Adrenal gland (tissue), 5 donors: ENCODE measurements at regions not wholly inside any gene's neighbourhood (a gene's known extent, or its start where the extent isn't known, plus 50 kb on each side); places are given as distances from the start of the nearest gene placed in this dataset.

ENCODE experiments used
- POLR2A ChIP-seq, 2 donors: fragments of 450-650 bp; IDR thresholded peaks; one replicate each; pipeline ENCODE4 v1.6.1; 2017; ENCODE audit warnings: antibody characterized with exemption in 2 of 2, mild to moderate bottlenecking in 2 of 2, moderate library complexity in 1 of 2
- TF ChIP-seq, protein P1 (sequence below), 6 experiments: fragments of 450-650 bp in 4 of 6; fragments of 200-600 bp in 2 of 6; sonication (generic) in 1 of 6; IDR thresholded peaks; 1 replicate in 5 of 6; 2 replicates in 1 of 6; pipeline versions ENCODE4 v1.5.1 to v1.8.0; 2016 to 2021; ENCODE audit warnings: antibody characterized with exemption in 6 of 6, mild to moderate bottlenecking in 2 of 6, moderate library complexity in 1 of 6
- donor health status: DM: no; HTN: no; CAD: no.

- TF ChIP-seq POLR2A (IDR thresholded peaks at IDR 0.05) = no peak
- TF ChIP-seq, protein P1, sequence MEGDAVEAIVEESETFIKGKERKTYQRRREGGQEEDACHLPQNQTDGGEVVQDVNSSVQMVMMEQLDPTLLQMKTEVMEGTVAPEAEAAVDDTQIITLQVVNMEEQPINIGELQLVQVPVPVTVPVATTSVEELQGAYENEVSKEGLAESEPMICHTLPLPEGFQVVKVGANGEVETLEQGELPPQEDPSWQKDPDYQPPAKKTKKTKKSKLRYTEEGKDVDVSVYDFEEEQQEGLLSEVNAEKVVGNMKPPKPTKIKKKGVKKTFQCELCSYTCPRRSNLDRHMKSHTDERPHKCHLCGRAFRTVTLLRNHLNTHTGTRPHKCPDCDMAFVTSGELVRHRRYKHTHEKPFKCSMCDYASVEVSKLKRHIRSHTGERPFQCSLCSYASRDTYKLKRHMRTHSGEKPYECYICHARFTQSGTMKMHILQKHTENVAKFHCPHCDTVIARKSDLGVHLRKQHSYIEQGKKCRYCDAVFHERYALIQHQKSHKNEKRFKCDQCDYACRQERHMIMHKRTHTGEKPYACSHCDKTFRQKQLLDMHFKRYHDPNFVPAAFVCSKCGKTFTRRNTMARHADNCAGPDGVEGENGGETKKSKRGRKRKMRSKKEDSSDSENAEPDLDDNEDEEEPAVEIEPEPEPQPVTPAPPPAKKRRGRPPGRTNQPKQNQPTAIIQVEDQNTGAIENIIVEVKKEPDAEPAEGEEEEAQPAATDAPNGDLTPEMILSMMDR (IDR thresholded peaks at IDR 0.05) = no peak
Measured at GRCh38 chr20:43833511-43834395, 80.9 kb upstream of the TOX2 start.
